BJ (cell line): ENCODE measurements at regions not wholly inside any gene's neighbourhood (a gene's known extent, or its start where the extent isn't known, plus 50 kb on each side); places are given as distances from the start of the nearest gene placed in this dataset.

Source experiments
- CTCF ChIA-PET: fragments of 350-600 bp; formaldehyde crosslinking; extraction: SDS; loops from one replicate; lab custom pipeline; 2021; ENCODE audit warnings: antibody characterized with exemption, inconsistent platforms; lab: Yijun Ruan, JAX
- POLR2A ChIA-PET: fragments of 300-600 bp; sonication (Branson Sonifier 250); formaldehyde crosslinking; extraction: SDS; loops from one replicate; lab custom pipeline; 2021; ENCODE audit warnings: antibody characterized with exemption; lab: Charles Lee
- DNase-seq: peaks from one replicate; pipeline ENCODE4 v3.0.0-alpha.2; 2011; ENCODE audit warnings: low read depth
- H3K27me3 ChIP-seq: 2 replicates; pipeline ENCODE4 v1.6.0; 2011; ENCODE audit warnings: low read length; ENCODE audit not compliant: control insufficient read depth, insufficient read depth
- H3K36me3 ChIP-seq: 2 replicates; pipeline ENCODE4 v1.5.1; 2011; ENCODE audit warnings: low read length; ENCODE audit not compliant: control insufficient read depth, insufficient read depth
- H3K4me3 ChIP-seq: 2 replicates; pipeline ENCODE4 v1.5.1; 2011; ENCODE audit warnings: low read depth, mild to moderate bottlenecking, control low read depth, low read length
- CTCF ChIP-seq: IDR thresholded peaks from 2 replicates; pipeline ENCODE4 v1.5.1; 2011; ENCODE audit warnings: low read depth, mild to moderate bottlenecking, control low read depth, inconsistent platforms, low read length, moderate library complexity; ENCODE audit not compliant: insufficient read depth

- ChIA-PET POLR2A (no interaction called here), CTCF (no interaction called here)
- no peaks in the 10 kb centered on the region for H3K36me3 ChIP-seq
- no peak for TF ChIP-seq CTCF
- H3K4me3 ChIP-seq, result no peak overlapping the region
- H3K27me3 ChIP-seq, result no peaks in the 10 kb centered on the region
- DNase-seq, result no peak
These were observed 197.5 kb downstream of the TUSC1 start for GRCh38 chr9:25480696-25481095.

- CTCF ChIA-PET, result no interaction called here
- no peak for TF ChIP-seq CTCF
- DNase-seq, result no peak
These were observed 205.6 kb downstream of the TUSC1 start for GRCh38 chr9:25472681-25473080.

GRCh38 chr9:25472085-25472607, 206.1 kb downstream of the TUSC1 start:
- Histone ChIP-seq H3K4me3 (no peak overlapping the region), H3K36me3 (no peaks in the 10 kb centered on the region), H3K27me3 (no peaks in the 10 kb centered on the region)
- no peak for TF ChIP-seq CTCF
- DNase-seq, result no peak
- POLR2A ChIA-PET, result no interaction called here
- CTCF ChIA-PET, result no interaction called here

More at GRCh38 chr9:25472681-25473080, 205.6 kb downstream of the TUSC1 start:
- Histone ChIP-seq H3K36me3 (no peaks in the 10 kb centered on the region), H3K27me3 (no peaks in the 10 kb centered on the region), H3K4me3 (no peak overlapping the region)
- POLR2A ChIA-PET, result no interaction called here

- Histone ChIP-seq H3K4me3 (no peak overlapping the region), H3K27me3 (no peaks in the 10 kb centered on the region), H3K36me3 (no peaks in the 10 kb centered on the region)
- TF ChIP-seq CTCF, result no peak
- CTCF ChIA-PET, result no interaction called here
- POLR2A ChIA-PET, result no interaction called here
- no peak for DNase-seq
These were observed 216.8 kb downstream of the TUSC1 start for GRCh38 chr9:25461416-25461815.

GRCh38 chr9:25453875-25454274, 224.4 kb downstream of the TUSC1 start:
- no peaks in the 10 kb centered on the region for H3K27me3 ChIP-seq
- no peak overlapping the region for H3K4me3 ChIP-seq
- ChIA-PET CTCF (no interaction called here), POLR2A (no interaction called here)
- no peak for TF ChIP-seq CTCF
- no peaks in the 10 kb centered on the region for H3K36me3 ChIP-seq
- DNase-seq, result no peak
